GM21619 (cell line): ENCODE measurements at regions not wholly inside any gene's neighbourhood (a gene's known extent, or its start where the extent isn't known, plus 50 kb on each side); places are given as distances from the start of the nearest gene placed in this dataset.
"Not testable (repeated sequence)": the region's sequence is repeated elsewhere in the genome, so short reads cannot be mapped to it uniquely, and the experiment has no call there.

Source experiments
- ATAC-seq: cut with Tn5 transposase; IDR thresholded peaks from one replicate; pipeline ENCODE4 v1.9.1; 2021; ENCODE audit not compliant: unreplicated experiment

DNA sequence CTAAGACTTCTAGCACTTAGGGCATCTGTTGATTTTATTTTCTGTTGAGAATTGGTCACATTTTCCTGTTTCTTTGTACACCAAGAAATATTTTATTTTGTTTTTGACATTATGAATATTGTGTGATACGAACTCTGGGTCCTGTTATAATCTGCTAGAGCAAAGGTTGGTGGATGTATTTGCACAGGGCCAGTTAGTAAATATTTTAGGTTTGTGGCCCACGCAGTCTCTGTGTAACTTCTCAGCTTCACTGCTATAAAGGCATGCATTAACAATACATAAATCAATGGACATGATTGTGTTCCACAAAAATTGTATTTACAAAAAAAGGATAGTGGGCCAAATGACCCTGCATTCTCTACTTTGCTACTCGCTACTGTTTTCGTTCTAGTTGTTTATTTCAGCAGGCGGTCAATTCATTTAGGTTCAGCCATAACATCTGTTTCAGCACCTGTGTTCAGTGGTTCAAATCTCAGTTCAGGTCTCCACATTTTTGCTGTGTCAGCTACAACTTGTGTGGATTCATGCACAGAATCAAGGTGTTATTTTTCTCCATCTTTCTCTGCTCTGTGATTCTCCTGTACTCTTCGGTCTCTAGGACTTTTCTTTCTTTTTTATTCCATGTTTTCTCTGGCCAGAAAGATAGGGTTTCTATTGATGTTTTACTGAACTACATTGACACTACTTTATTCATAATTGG lies 786.2 kb downstream of the ETS1 start:
- no peak for ATAC-seq

DNA sequence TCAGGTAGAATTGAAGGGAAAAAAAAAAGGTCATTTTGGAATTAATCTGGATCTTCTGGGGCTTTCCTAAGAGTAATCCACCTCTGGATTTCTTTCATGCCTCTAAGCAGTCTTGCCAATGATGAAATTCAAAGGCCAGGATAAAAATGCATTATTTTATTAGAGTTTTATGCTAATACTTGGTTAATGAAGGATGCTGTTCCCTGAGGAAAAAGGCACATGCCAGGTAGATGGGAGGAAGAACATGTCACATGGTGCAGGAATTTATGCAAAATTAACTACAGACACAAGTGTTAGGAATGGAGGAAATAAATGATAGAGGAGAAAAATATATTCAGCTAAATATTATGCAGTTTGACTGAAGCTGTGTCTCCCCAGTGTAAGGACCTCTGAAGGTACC lies 792.0 kb downstream of the ETS1 start:
- ATAC-seq: no peak

DNA sequence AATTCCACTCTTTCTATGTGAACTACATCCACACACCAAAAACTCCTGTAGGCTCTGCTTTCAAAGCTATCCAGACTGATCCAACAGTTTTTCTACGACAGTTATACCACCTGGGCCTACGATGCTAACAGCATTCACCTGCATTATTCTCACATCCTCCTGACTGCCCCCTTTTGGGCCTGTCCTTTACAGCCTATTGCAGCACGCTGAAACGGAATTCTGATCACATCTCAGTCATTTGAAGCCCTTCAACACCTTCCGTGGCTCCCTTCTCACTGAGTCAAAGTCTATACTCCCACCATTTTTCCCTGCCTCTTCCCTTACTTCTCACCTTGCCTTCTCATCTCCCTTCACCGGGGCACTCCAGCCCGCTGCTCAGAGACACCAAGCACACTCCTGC lies 791.3 kb upstream of the KIRREL3 start:
- ATAC-seq: no peak

DNA sequence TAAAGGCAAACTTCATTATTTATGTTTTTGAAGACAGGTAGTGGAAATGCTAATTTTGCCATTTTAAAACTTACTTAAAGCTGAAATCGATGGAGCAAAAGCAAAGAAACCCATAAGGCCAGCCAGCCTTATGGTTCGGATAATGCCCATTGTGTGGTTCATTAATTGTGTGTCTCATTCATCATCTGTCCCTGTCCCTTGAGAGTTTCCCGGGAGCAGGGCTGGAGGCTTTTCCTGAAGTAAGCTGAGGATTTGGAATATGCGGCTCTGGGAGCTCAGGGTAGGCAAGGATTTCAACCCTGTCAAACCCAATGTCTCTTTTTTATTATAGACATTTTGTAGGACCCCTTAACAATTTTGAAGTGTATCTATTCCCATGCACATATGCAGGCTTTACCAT lies 790.0 kb upstream of the KIRREL3 start:
- ATAC-seq: no peak

DNA sequence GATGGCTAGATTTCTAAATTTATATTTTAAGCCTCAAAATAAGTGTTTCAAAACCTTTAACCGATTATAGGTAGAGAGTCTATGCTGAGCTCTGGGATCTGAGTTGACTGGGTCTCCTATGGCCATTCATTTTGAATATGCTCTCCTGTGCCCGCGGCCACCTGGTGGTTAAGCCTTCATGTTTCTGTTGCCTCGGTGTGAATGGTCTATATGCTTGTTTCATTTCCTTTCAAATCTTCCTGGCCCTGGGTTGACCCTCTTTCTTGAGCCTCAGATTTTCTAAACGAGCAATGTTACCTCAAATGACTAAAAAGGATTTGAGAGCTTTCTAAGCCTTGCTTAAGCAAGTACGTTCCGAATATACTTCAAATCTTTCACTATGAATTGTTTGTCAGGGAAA lies 789.4 kb upstream of the KIRREL3 start:
- ATAC-seq: no peak

DNA sequence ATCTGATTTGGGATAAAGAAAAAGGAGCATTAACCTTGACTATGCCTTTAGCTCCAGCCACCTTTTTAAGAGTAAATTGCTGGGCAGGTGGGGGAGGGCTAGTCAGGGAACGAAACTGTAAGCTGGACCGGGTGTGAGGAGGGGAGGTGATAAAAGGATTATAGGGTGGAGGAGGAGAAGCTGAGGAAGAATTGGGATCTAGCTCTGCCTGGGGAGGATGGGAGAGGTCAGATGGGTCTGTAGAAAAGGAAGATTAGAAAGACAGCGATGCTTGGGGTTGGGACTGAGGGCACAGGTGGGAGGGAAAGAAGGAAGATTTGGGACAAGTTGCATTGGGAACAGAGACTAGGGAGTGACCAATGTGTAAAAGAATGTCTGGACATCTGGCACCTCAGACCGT lies 772.4 kb upstream of the KIRREL3 start:
- ATAC-seq: not testable (repeated sequence)

DNA sequence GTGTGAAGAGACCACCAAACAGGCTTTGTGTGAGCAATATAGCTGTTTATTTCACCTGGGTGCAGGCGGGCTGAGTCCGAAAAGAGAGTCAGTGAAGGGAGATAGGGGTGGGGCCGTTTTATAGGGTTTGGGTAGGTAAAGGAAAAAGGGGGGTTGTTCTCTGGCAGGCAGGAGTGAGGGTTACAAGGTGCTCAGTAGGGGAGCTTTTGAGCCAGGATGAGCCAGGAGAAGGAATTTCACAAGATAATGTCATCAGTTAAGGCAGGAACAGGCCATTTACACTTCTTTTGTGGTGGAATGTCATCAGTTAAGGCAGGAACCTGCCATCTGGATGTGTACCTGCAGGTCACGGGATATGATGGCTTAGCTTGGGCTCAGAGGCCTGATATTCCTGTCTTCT lies 768.4 kb upstream of the KIRREL3 start:
- ATAC-seq: not testable (repeated sequence)

DNA sequence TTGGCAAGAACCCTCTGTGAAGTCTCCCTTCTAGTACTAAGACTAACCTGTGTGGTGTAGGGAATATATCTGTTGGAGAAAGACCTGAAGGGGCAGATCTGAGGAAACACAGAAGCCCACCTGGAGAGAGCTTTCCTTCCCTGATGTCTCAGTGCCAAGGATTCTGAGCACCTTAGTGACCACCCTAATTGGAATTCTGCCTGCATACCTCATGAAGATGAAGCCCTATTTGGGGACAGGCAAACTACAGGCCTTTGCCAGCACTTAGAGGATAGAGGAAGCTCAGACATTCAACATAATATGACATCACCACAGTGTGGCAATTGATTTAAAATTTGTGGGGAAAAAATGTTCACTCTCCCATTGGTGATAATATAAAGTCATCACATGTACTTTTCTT lies 766.2 kb upstream of the KIRREL3 start:
- no peak for ATAC-seq

DNA sequence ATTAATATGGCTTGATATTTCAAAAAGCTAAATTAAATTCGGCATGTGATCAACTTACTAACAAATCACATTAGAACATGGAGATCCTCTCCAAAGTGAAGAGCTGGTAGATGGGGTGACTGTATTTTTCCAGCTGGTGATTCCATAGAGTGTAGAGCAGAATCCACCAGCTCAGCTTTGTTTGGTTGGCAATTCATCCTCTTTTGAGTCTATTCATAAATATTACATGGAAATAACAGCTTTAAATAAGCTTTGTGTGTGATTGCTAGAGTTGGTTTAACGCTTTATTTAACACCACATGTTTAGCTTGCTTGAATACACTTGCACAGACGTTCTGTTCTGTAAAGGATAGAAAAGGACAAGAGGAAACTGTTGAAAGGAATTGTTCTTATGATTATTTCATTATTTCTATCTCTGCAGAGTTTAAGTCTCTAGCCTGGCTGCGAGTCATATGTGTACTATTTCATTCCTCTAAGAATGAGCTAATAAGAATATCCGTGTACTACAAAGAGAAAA lies 738.3 kb upstream of the KIRREL3 start:
- ATAC-seq: no peak

DNA sequence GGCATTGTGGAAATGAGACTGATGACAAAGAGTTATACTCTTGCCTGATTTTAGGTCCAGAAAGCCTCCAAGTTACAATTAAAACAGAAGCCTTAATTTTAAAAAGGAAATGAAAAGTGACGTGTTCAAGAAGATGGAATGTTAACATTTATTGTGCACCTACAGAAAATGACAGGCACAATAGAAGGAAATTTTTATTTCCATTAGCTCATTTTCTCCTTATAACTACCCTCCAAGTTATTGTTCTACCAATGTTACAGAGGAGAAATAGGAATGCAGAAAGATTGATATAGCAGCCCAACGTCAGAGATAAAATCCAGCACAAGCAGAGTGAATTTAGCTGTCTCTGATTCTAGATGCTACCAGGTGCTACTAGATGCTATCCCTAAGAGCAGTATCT lies 736.9 kb upstream of the KIRREL3 start:
- ATAC-seq: no peak

DNA sequence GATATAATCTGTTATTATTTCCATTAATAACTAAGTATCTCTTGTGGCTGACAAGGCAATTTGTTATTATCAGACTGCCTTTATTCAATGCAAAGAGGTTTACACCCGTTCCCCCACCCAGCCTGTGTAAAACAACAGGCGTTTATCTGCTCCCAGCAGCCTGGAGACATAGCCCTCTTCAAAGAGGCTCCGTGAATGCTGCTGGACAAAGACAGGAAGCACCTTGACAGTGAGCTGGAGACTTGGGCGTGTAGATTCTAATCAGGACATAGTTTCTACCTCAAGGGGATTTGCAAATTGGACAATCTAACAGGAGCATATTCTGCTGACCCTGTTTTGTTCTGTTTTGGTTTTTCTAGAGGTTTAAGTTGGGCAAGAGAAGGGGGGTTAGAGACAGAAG lies 733.0 kb upstream of the KIRREL3 start:
- no peak for ATAC-seq

DNA sequence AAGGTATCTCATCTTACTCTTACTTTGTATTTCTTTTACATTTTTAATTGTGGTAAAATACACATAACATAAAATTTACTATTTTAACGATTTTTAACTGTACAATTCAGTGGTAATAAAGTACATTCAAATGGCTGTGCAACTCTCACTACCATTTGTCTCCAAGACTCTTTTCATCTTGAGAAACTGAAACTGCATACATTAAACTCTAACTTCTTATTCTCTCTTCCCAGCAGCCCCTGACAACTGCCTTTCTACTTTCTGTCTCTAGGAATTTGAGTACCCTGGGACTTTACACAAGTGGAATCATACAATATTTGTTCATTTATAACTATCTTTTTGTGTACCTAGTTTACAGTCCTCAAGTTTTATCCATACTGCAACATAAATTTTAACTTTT lies 725.8 kb upstream of the KIRREL3 start:
- ATAC-seq: no peak

DNA sequence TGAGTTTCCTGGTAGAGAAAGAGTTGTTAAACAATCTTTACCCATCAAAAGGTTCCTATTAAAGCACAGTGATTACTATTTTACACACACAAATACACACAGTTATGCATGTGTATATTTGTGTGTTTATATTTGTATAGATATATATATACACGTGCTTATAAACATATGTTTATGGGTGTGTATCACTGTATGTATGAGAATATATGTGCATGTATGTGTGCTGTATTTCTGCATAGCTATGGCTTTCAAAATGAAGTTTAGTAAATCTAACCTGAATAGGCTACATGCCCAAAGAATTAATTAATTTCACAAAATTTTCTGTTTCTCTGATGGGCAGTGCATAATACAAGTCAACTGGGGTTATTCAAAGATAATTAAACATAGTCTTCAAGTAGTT lies 723.1 kb upstream of the KIRREL3 start:
- no peak for ATAC-seq

DNA sequence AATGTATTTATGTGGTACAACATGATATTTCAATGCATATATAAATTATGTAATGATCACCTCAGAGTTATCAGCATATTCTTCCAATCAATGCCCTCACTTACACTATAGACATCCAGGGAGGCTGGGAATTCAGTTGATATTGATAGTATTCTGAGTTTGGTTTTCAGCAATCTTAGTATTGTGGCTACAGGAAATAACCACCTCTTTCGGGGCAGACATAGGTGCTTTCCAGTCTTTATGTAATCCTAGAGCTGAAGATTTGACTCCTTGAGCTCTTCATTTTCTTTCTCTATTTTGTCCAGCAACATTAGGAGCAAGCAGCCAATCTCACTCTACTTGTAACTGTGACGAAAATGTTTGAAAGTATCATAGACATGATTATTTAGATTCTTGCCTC lies 712.7 kb upstream of the KIRREL3 start:
- no peak for ATAC-seq

DNA sequence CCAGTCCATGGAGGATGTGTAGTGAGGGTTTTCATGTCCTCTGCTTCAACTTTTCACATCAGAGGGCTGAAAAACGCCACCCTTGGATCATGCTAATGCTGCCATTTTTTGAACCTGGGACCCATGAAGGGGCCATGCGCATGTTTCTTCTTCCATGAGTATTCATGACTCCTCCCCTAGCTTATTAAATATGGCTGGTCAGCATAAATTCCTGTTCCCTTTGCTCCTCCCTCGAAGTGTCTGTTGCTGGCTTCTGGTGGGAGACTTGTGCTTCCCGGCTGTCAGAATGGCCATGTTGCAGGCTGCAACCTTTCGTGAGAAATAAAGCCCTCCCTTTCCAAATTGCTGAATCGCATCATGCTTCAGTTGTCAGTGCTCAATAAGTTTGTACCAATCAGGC lies 711.2 kb upstream of the KIRREL3 start:
- no peak for ATAC-seq

DNA sequence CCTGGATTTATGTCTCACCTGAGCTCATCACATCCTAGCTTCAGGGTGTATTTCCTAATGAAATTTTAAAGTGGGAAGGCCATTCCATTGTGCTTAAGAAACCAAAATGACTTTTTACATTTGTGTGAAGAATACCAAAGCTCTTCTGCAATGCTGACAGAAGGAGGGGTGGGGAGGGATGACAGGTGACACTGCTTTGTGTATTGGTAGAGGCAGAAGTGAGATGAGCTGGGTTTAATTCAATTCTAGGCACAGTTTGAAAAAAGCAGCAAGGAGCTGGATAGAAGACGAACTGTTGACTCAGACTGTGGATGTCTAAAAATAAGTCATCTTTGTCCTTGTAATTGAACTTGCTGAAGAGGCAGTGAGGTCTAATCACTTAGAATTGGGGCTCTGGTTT lies 710.3 kb upstream of the KIRREL3 start:
- ATAC-seq: no peak

DNA sequence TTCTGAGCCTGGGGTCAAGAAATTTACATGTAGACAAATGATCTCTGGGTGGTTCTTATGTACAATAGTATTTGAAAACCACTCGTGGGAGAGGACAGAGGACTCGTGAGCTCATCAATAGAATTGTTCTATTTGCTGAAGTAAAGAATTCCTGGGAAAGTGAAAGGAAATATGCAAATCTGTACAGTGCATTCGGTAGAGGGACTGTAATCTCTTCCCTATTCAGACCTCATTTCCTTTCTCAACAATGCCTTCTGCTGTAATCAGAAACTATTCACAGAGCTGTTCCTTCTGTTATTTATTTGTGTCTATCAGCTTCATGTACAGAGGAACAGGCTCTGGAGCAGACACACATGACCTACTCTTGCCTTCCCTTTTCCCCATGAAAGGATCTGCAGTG lies 709.4 kb upstream of the KIRREL3 start:
- ATAC-seq: no peak

DNA sequence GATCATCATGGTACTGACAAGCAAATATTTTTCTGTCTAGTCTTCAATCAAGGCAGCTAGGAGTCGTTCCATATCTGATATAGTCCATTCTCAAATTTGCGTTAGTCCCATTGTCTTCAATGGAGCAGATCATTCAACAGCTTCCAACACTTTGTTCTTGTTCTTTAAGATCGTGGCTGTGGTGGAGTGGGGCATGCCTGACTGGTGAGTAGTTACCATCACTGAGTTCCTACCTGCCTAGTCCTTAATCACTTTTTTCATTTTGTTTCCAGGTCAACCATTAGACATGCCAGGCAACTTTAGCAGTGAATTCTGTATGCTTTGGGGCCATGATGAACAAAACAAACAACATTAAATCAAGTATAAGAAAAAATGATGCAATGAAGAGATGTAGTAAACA lies 693.1 kb upstream of the KIRREL3 start:
- no peak for ATAC-seq

DNA sequence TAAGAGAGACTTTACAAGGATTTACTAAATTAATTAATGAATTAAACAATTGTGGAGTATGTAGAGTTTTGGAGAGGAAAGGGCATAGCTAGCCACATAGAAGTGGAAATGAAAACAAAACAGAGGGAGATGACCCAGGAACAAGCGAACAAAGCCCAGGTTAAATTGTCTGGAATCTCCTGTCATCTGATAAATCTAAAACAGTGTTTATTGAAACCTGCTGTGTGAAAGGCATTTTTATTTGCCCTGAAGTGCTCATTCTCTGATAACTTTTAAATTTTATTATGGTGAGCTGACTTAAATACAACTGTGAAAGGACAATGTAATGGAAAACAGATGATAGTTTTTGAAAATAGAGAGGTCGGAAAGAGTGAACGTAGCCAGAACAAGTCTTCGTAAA lies 682.8 kb upstream of the KIRREL3 start:
- no peak for ATAC-seq

DNA sequence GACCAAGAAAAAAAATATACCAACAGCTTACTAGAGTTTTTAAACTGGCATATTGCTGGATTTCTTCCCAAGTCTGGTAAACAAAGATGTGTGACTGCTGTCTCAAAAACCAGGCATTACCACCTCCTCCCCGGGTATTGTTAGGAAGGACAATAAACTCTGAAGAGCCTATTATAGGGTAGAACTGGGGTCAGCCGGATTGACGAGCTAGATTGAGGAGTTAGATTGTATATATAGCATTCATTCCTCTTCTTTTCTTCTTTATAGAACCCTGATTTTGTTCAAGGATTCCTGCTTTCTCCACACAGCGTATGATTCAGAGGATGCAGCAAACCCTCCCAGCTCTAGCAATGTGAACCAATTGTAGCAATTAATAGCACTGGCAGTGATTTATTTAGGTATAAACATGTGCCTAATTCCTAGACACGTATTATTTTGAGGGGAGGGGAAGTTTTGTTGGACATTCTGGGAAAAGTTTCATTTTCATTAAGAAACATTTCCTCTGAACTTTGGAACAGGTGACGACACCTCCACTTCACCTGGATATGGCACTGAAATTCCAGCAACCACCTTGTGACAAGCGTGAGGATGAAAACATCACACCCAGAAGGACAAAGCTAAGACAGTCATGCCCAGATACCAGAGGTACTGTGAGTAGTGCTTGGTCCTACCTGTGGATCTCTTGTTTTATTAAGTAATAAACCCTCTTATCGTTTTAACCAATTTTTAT lies 679.4 kb upstream of the KIRREL3 start:
- ATAC-seq: no peak

DNA sequence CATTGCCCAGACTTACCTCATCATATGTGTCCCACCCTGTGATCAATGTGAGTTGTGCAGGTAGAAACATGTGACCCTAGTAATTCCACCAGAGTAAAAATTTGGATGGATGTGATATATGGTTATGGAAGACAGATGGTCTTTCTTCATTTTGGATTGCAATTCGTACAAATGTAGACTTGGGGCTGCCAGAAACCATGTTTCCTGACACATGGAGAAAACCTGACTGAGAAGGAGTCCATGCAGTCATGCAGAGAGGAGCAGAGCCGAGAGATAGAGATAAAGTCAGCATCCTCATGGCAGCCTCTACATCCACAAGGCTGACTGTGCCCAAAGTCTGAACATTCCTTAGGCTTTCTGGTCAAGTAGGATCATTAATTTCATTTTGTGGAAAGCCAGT lies 678.1 kb upstream of the KIRREL3 start:
- no peak for ATAC-seq

DNA sequence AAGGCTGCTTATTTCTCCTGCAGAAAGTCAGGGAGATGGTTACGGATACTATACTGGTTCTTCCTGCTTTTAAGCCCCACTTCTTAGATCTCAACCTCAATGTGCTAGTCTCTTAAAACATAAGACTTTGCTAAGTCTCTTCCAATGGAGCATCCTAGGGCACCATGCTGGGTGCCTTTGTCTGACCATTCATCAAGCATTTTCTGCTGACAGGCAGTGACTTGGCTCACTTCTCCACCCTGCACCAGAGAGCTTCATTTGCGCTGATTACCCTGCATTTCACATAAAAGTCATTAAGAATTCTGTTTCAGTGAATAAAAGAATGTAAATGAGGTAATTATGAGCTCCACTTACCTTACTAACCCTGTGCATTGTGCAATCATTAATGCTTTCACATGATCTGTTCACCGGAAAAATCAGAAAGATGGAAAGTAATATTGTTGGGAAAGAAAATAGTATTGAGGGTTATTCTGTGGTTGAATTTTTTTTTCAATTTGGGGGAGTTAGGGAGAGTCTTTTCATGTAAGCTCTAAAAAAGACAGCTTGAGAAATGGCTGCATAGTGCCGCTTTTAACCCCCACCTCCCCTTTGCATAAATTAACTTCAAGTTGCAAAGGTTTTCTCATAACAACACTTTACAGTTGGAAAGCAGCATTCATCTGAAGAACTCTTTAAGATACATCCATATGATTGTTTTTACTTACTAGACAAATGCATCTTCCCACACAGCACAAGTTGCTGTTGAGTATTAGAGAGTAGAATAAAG lies 677.3 kb upstream of the KIRREL3 start:
- no peak for ATAC-seq
